ENCODE measurements at regions not wholly inside any gene's neighbourhood (a gene's known extent, or its start where the extent isn't known, plus 50 kb on each side); places are given as distances from the start of the nearest gene placed in this dataset.

GRCh38 chr12:58041441-58041840, 100.1 kb downstream of the ATP23 start:
- Histone ChIP-seq H3K9me3 (replicated peaks in 1 of 2; ENCODE audit: control insufficient read depth in 1 of 2, insufficient read depth in 1 of 2, low read length in 2 of 2) (peaks cover 4 to 9% of the 10 kb centered on the region in 2 donors), H3K27ac (ENCODE audit: low read depth in 1 of 2, low read length in 2 of 2) (no peak overlapping the region), H3K36me3 (replicated peaks in 1 of 2; ENCODE audit: control insufficient read depth in 1 of 2, insufficient read depth in 2 of 2, low read length in 2 of 2) (no peaks in the 10 kb centered on the region), H3K4me2 (replicated peaks; ENCODE audit: extremely low read depth, low read length, poor library complexity, severe bottlenecking) (no peak overlapping the region), H3K9ac (ENCODE audit: insufficient read depth, low read length, poor library complexity, severe bottlenecking) (no peak overlapping the region), H2AFZ (ENCODE audit: insufficient read depth, low read depth, low read length, poor library complexity, severe bottlenecking) (no peak overlapping the region), H3K4me1 (ENCODE audit: control insufficient read depth in 1 of 2, insufficient read depth in 2 of 2, low read length in 2 of 2) (peaks cover 0 to 4% of the 10 kb centered on the region in 2 donors), H3K27me3 (ENCODE audit: control insufficient read depth in 2 of 2, insufficient read depth in 2 of 2, low read length in 2 of 2) (no peaks in the 10 kb centered on the region), H3K4me3 (replicated peaks in 1 of 3; ENCODE audit: low read depth in 2 of 3, low read length in 3 of 3) (no peak overlapping the region), H4K20me1 (ENCODE audit: insufficient read depth, low read length) (no peaks in the 10 kb centered on the region), H3K79me2 (ENCODE audit: insufficient read depth, low read length) (no peaks in the 10 kb centered on the region)
- Mint-ChIP-seq H3K9me3 (peaks cover 17 to 34% (median 19%) of the 10 kb centered on the region in 7 donors), H3K36me3 (no peaks in the 10 kb centered on the region), H3K4me1 (peaks cover 8% of the 10 kb centered on the region), H3K4me3 (no peak overlapping the region), H3K27me3 (ENCODE audit: low read depth in 3 of 3) (peaks cover 0 to 2% (median 0%) of the 10 kb centered on the region in 3 donors), H3K27ac (no peak overlapping the region)
- no peak for TF ChIP-seq CTCF (IDR thresholded peaks at IDR 0.05)
- DNase-seq: no peak
- 80% methylated on average over 1 of the region's 2 CpGs for WGBS (ENCODE audit: insufficient coverage)
- intact Hi-C loops (cut with micrococcal nuclease): no loop called here

GRCh38 chr12:58044966-58045365, 103.6 kb downstream of the ATP23 start:
- Mint-ChIP-seq H3K4me3 (no peak overlapping the region), H3K4me1 (peaks cover 13% of the 10 kb centered on the region), H3K27ac (no peak overlapping the region), H3K36me3 (no peaks in the 10 kb centered on the region), H3K27me3 (ENCODE audit: low read depth in 3 of 3) (peaks cover 0 to 4% (median 2%) of the 10 kb centered on the region in 3 donors), H3K9me3 (peaks cover 5 to 34% (median 20%) of the 10 kb centered on the region in 7 donors)
- Histone ChIP-seq H4K20me1 (ENCODE audit: insufficient read depth, low read length) (no peaks in the 10 kb centered on the region), H3K4me1 (ENCODE audit: control insufficient read depth in 1 of 2, insufficient read depth in 2 of 2, low read length in 2 of 2) (peaks cover 0 to 5% of the 10 kb centered on the region in 2 donors), H3K79me2 (ENCODE audit: insufficient read depth, low read length) (no peaks in the 10 kb centered on the region), H2AFZ (ENCODE audit: insufficient read depth, low read depth, low read length, poor library complexity, severe bottlenecking) (no peak overlapping the region), H3K36me3 (replicated peaks in 1 of 2; ENCODE audit: control insufficient read depth in 1 of 2, insufficient read depth in 2 of 2, low read length in 2 of 2) (no peaks in the 10 kb centered on the region), H3K27ac (ENCODE audit: low read depth in 1 of 2, low read length in 2 of 2) (no peak overlapping the region), H3K4me3 (replicated peaks in 1 of 3; ENCODE audit: low read depth in 2 of 3, low read length in 3 of 3) (no peak overlapping the region), H3K4me2 (replicated peaks; ENCODE audit: extremely low read depth, low read length, poor library complexity, severe bottlenecking) (no peak overlapping the region), H3K9ac (ENCODE audit: insufficient read depth, low read length, poor library complexity, severe bottlenecking) (no peak overlapping the region), H3K27me3 (ENCODE audit: control insufficient read depth in 2 of 2, insufficient read depth in 2 of 2, low read length in 2 of 2) (no peaks in the 10 kb centered on the region), H3K9me3 (replicated peaks in 1 of 2; ENCODE audit: control insufficient read depth in 1 of 2, insufficient read depth in 1 of 2, low read length in 2 of 2) (peaks cover 0 to 9% of the 10 kb centered on the region in 2 donors)
- no peak for DNase-seq
- intact Hi-C loops (cut with micrococcal nuclease): no loop called here
- no peak for TF ChIP-seq CTCF (IDR thresholded peaks at IDR 0.05)

Measured in CD14-positive monocyte (primary cell).